ENCODE measurements at regions not wholly inside any gene's neighbourhood (a gene's known extent, or its start where the extent isn't known, plus 50 kb on each side); places are given as distances from the start of the nearest gene placed in this dataset.

DNA sequence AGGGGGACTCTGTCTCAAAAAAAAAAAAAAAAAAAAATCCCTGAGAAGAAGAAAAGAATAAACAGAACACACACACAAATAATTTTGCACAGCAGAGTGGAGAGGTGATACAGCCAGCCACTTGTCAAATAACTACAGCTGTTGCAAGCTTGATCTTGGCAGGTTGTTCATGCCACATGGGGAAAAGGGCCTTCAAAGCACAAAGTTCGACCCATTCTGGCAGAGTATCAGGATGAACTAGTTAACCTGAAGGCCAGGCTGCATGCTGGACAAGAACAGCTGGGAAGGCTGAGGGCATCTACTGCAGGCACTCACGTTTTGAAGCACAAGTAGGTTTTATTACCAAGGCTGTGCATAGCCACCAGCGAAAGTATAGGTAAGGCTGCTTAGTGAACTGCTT, 104.1 kb downstream of the KCTD15 start:
- DNase-seq: no peak

DNA sequence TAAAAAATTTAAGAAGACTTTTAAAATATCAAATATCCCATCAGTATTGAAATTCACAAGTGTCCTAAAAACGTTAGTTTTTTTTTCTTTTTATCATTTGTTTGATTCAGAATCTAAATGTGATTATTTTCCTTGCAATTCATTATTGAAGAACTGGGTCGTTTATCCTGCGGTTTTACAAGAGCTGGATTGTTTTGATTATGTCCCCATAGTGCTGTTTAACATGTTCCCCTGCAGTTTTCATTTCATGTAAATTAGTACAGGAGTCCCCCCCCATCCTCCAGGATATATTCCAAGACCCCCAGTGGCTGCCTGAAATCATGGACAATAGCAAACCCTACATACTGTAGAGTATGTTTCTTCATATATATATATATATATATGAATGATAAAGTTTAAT, 105.7 kb downstream of the KCTD15 start:
- DNase-seq: no peak

DNA sequence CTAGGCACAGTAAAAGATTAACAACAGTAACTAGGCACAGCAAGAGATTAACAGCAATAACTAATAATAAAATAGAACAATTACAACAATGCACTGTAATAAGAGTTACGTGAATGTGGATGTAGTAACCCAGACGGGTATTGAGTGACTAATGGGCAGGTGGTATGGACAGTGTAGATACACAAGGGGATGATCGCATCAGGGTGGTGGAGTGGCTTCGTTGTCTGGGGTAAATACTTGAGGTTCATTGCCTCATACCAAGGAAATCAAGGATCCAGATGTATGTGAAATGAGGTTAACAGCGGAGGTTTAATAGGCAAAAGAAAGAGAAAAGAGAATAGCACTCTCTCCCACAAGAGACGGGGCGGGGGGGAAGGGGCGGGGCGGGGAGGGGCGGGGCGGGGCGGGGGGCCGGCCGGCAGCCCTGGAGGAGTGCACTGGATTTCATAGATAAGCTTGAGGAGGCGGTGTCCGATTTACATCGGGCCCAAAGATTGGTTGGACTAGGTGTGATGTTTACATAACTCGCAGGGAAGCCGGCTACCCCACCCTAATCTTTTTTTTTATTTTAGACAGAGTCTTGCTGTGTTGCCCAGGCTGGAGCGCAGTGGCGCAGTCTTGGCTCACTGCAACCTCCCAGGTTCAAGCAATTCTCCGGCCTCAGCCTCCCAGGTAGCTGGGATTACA, 106.3 kb downstream of the KCTD15 start:
- DNase-seq: no peak

DNA sequence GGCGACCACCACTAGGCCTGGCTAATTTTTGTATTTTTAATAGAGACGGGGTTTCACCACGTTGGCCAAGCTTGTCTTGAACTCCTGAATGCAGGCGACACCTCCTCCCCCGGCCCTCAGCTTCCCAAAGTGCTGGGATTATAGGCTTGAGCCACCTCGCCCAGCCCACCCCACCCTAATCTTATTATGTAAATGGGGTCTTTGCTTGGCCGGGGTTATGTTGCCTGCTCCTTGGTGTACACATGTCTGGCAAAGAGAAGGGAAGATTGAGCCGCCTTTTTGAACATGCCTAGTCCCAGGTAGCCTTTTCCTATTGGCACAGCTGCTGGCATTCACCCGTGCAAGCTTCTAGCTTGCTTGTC, 106.8 kb downstream of the KCTD15 start:
- DNase-seq: no peak

DNA sequence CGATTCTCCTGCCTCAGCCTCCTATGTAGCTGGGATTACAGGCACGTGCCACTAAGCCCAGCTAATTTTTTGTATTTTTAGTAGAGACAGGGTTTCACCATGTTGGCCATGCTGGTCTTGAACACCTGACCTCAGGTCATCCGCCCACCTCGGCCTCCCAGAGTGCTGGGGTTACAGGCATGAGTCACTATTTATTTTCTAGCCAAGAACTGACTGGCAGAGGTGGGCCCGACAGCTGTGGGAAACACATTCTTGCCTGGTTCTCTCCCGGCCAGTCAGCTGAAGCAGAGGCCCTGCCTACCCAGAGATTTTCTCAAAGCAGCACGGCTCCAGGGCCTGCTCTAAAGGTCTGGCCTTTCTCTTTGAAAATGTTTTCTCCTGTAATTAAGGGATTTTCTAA, 108.0 kb downstream of the KCTD15 start:
- DNase-seq: no peak

DNA sequence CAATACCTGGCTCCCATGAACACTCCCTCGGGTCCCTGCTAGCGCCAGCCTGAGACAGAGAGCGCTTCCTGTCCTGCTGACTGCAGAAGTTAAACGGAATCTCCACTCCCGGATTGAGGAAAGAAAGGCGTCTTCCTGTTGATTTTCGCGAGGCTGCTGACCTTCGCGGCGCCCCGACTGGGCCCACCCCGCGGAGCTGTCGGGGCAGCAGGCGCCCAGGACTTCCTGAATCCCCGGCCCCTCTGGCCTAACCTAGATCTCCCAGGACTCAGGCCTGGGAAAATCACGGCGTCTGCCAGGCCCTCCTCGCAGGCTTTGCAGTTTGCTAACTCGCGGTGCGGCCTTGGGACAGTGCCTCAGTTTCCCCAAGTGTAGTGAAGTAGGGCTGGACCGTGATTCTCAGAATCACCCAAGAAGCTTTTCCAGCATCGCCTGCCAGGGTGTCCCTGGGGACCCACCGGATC, 108.8 kb downstream of the KCTD15 start:
- DNase-seq: no peak

DNA sequence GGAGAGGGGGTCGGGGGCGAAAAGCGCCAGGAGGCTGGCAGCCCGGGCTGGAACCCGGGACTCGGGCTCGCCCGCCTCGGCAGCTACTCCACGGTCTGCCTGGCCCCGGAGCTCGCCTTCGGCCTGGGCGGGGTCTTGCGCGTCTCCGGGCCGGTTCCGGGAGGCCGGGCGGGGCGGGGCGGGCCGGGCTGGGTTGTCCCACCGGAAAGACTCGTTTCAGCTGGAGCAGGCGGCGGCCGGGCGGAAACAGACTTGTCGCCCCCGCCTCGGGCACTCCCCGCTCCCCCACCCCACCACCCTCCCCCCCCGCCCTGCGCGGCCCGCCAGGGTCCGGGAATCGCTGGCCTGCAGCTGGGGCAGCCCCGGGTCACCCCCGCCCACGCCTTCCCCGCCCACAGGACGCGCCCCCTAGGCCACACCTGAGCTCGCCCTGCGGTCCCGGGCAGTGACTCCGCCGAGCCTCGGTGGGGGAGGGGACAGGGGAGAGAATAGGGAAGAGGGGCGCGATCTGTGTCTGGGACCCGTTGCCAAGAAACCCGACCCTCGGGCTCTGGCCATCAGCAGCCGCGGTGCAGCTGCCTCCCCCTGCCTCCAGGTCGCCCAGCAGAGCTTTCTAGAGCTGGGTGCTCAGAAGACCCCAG, 109.4 kb downstream of the KCTD15 start:
- no peak for DNase-seq

DNA sequence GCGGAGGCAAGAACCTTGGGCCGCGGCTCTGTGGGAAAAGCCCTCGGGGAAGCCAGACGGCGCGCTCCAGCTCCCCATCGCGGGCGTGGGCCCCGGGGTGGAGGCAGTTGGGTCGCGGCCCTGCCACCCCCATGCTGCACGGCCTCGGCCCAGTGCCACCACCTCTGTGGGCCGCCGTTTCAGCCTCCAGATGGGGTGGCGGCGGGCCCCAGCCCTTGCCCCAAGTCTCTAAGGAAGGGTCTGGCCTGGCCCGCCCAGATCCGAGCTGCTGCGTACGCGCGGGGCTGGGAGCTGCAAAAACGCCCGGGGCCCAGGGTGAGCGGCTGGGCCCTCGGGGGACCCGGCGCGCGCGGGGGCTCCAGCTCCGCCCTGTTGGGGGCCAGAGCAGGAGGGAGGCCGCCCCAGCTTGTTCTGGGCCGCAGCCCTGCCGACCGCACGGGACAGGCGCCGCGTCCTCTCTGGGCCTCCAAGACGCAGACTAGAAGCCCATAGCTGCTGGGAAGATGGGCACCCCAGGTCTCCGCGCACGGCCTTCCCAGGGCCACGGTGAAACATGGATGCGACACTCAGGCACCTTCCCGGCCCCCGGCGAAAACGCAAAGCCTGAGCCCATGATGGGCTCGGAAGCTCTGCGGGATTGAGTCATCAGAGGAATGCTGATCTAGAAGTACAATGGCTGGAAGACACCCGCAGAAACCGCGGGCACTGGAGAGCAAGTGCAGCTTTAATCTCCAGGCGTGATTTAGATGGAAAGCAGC, 110.1 kb downstream of the KCTD15 start:
- no peak for DNase-seq

DNA sequence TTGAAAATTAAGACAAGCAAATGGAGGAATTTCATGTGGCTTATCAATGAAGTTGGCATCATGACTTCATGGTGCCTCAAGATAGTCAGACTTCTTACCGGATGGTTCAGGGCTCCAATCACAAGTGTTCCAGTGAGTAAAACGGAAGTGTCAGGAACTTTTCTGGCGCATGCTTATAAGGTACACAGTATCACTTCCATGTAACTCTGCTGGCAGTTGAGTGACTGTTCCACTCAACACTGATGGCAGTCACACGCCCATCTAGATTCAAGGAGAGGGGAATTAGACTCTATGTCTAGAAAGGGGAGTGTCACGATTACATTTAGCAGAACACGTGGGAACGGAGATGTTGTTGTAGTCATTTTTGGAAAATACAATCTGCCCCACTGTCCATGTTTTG, 114.3 kb downstream of the KCTD15 start:
- DNase-seq: no peak

DNA sequence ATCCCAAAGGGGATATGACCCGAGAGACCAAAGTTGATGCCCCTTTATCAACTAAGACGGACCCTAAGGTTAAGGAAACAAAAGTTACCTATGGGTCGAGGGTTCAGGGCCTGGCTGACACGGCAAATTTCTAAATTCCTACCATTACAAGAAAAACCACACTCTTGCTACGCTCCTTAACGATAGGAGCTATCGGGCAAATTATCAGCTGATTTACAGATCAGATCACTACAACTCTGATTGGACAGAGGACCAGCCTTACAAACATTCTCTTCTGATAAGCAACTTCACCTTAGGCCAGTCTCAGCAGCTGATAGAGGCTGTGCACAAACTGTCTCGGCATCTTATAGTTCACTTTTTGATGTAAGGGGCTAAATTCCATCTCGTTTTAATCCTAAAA, 117.9 kb downstream of the KCTD15 start:
- no peak for DNase-seq

DNA sequence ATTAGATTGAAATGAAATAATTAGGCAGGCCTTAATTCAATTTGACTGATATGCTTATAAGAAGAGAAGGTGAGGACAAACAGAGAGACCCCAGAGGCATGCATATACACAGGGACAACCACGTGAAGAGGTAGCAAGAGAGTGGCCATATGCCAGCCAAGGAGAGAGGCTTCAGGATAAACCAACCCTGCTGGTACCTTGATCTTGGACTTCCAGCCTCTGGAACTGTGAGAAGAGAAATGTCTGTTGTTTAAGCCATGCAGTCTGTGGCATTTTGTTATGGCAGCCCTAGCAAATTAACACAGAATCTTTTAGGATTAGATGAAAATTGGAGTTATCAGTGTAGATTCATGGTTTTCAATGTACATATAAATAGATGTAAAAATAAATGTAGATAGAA, 120.1 kb downstream of the KCTD15 start:
- DNase-seq: no peak

DNA sequence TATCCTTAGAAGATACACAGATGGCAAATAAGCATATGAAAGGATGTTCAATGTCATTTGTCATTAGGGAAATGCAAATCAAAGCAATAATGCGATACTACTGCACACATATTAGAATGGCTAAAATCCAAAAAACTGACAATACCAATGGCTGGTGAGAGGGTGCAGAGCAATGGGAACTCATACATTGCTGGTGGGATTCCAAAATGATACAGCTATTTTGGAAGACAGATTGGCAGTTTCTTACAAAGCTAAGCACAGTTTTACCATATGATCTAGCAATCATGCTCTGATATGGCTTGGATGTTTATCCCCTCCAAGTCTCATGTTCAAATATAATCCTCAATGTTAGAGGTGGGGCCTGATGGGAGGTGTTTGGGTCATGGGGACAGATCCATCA, 122.6 kb downstream of the KCTD15 start:
- DNase-seq: no peak

DNA sequence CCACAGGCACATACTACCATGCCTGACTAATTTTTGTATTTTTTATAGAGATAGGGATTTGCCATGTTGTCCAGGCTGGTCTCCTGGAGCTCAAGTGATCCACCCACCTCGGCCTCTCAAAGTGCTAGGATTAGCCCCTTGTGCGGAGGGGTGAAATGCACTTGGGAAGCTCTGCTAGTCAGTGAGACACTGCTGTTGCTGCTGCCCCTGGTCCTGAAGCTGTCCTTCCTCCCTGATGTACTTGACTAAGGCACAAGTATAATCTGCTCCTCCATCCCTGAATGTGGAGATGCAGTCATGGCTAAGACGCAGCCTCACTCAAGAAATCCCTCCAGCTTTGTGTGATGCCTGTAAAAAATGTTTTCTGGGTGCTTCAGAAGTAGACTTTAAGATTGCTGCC, 124.5 kb downstream of the KCTD15 start:
- no peak for DNase-seq

DNA sequence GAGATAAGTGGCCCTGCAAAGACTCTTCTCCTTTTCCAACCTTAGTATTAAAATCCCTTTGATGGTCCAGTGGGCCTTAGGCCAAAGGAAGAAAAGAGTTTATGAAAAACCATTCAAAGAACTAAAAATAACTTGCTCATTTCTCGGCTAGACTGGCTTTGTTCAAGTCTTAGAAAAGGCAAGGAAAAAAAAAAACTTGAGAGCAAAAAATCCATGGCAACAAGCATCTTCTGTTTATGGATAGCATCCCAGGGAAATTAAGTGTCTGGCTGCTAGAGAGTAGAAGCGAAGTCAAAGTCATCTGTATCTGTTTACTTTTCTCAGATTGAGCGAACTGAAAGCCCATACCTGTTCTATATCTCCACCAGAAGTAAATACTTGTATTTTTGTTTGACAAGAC, 129.6 kb downstream of the KCTD15 start:
- DNase-seq: no peak

DNA sequence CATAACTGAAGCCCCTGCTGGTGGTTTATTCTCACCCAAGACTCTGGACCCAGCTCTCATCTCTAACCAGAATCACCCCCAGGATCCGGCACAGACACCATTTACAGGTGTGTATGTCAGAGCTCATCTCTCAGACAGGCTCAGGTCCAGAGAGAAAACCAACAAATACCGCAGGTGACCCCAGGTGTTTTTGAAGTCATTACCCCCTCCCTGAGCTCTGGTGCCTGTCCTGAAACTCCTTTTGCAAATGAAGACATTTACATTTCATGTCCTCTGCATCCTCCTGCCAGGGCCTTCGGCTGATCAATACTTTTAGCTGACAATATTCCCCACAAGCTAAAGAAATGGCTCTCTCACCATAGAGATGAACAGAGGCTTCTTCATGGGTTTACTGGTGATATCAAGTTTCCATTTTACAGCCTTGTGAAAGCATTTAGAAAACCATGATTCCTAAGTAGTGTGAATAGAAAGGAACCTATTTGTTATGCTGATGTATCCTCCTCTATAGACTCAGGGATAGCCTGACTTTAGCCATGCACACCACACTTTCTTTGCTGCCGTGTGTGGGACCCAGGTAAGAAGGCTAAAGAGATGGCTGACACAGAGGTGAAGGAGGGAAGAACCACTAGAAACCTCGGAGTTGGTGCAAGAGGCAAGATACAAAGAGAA, 131.3 kb downstream of the KCTD15 start:
- no peak for DNase-seq

DNA sequence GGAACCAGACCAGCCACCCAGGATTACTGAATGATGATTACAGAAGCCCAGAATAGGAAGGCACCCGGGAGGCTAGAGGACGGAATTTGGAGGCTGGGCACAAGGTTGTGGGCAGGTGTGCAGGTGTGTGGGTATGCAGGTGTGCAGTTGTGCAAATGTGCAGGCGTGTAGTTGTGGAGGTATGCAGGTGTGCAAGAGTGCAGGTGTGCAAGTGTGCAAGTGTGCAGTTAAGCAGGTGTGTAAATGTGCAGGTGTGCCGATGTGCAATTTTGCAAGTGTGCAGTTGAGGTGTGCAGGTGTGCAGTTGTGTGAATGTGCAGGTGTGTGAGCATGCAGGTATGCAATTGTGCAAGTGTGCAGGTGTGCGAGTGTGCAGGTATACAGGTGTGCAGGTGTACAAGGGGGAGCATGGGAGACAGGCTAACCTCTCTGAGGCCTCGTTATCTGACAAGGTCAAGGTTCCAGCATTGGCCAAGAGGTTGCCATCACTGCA, 131.8 kb downstream of the KCTD15 start:
- DNase-seq: no peak

DNA sequence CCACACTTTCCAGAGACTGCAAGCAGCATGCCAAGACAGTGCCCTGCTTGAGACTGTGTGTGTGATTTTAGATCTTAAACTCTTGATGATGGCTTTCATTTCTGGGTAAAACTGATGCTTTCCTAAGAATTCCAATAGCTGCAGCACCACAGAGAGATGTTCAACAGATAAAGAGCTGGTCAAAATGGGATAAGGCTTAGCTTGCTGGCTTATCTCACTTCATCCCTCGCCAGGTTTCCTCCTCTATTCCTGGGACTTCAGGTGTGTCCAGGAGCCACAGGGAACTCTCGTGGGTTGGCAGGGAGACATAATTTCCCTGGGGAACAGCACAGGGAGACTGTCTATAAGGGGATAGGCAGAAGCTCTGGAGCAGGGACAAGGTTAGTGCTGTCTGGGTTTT, 137.3 kb downstream of the KCTD15 start:
- no peak for DNase-seq

DNA sequence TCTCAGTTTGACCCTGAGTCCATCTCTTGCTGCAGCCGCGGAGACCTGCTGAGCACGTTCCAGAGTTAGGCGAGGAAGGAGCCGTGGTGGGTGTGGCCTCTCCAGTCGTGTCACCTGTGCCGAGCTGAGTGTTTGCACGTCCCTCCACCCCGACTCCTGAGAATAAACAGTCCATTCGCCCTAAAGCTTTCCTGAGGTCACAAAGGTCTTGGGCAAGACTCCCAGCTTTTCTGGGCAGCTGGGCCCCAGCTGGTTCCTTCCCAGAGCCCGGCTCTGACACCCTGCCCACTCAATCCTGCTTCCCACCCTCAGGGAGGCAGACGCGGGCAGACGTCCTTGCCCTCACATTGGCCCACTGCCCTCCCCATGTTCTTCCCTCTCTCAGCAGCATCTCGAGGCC, 142.2 kb downstream of the KCTD15 start:
- DNase-seq: no peak

DNA sequence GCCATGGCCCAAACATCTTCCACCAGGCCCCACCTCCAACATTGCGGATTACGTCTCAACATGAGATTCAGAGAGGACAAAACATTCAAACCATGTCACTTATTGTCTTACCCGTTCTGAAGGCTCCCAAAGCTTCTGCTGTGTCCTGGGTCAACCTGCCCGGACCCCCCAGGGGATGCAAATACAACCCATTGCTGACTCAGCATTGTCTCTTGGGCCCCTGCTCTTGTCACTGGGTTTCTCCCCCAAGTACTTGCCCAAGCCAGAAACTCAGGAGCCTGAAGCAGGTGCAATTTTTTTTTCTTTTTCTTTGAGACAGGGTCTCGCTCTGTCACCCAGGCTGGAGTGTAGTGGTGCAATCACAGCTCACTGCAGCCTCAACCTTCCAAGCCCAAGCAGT, 144.5 kb downstream of the KCTD15 start:
- DNase-seq: no peak

DNA sequence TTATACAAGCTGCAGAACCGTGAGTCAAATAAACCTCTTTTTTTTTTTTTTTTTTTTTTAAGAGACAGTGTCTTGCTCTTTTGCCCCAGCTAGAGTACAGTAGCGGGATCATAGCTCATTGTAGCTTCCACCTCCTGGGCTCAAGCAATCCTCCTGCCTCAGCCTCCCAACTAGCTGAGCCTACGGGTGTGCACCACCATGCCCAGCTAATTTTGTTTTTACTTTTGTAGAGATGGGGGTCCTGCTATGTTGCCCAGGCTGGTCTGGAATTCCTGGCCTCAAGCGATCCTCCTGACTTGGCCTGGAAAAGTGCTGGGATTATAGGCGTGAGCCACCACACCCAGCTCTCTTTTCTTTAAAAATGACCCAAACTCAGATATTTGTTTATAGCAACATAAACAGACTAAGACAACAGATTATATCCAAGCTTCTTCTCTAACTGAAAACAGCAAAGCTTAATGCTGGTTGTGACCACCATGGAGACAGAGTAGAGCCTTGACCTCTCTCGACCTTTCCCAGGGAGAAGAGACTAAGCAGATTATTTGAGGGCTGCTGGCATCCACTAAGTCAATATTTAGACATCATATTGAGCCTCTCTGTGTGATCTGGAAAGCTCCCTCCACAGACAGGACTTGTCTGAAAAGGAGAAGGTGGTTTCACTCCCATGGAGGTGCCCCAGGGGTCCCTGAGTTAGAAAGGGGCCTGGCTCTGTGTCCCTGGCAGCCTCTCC, 150.0 kb downstream of the KCTD15 start:
- DNase-seq: no peak

DNA sequence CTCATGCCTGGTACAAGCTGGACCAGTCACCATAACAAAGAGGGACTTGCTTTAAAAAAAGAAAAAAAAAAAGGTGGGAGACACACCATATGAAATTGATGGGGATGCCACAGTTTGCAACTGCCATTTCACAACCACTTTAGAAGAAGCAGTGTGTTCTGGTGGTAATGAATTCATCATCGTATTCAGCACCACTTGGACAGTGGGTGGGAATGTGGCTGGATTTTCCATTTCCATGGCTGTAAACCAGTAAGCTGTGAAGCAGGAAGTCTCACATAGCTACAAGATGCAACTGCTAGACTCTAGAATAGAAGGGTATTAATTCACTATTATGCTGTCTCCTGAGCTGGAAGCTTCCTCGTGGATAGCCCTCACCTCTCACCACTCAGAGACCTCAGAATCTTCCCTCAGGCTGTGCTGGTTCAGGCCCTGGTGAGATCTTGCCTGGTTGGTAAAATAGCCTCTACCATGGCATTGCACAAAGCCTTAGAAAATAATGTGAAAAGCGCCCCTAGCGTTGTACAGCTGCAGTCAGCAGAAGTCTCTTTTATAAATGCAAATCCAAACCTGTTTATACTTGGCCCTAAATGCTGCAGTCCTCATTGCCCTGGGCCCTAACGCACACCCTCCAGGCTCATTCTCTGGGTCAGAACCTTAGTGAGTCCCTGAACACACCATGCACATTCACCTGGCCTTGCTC, 150.7 kb downstream of the KCTD15 start:
- DNase-seq: no peak

Measured in effector CD8-positive, alpha-beta T cell (primary cell).